PFSK-1 (cell line): ENCODE measurements at regions not wholly inside any gene's neighbourhood (a gene's known extent, or its start where the extent isn't known, plus 50 kb on each side); places are given as distances from the start of the nearest gene placed in this dataset.

Experiments
- FOXP2 ChIP-seq: optimal IDR thresholded peaks from 2 replicates; pipeline ENCODE3; 2011; ENCODE audit warnings: borderline replicate concordance, control low read depth, inconsistent platforms; ENCODE audit not compliant: insufficient read depth; ENCODE audit errors: extremely low read length, extremely low read depth
- POLR2AphosphoS5 ChIP-seq: IDR thresholded peaks from 2 replicates; pipeline ENCODE4 v1.6.1; 2012; ENCODE audit warnings: low read depth, mild to moderate bottlenecking, control low read depth, low read length, moderate library complexity
- SIN3A ChIP-seq: IDR thresholded peaks from 2 replicates; pipeline ENCODE4 v1.6.1; 2012; ENCODE audit warnings: mild to moderate bottlenecking, low read length, moderate library complexity, borderline replicate concordance; ENCODE audit not compliant: insufficient read depth
- TAF1 ChIP-seq: IDR thresholded peaks from 2 replicates; pipeline ENCODE4 v1.6.1; 2012; ENCODE audit warnings: low read length, control low read depth, borderline replicate concordance; ENCODE audit not compliant: insufficient read depth
- TF ChIP-seq, protein P1 (sequence below), 2 experiments: IDR thresholded peaks; 2 replicates each; pipeline versions ENCODE4 v1.6.1 to v1.8.0; 2011 to 2012; ENCODE audit warnings: low read depth in 2 of 2, low read length in 2 of 2, control low read depth in 1 of 2, inconsistent platforms in 1 of 2, mild to moderate bottlenecking in 1 of 2, moderate library complexity in 1 of 2; ENCODE audit not compliant: insufficient read depth in 1 of 2

DNA sequence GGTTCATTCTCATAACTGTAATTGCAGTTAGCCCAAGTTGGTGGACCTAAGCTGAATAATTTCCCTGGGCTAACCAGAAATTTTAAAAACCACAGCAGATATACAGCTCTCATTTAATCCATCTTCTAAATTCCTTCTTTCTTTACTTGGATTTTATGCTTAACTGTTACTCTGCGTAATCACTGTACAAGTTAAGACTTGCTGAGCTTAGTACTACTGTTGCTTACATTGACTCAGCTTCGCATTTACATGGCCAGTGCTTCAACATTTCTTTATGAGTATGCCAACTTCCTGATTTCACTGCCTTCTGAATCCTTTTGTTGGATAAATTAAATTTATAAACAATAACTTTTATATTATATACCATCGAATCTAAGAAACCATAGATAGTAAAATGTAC, 147.4 kb downstream of the SLC38A4 start:
- no peak for TF ChIP-seq POLR2AphosphoS5
- TF ChIP-seq TAF1 = no peak
- no peak for TF ChIP-seq SIN3A
- TF ChIP-seq, protein P1, sequence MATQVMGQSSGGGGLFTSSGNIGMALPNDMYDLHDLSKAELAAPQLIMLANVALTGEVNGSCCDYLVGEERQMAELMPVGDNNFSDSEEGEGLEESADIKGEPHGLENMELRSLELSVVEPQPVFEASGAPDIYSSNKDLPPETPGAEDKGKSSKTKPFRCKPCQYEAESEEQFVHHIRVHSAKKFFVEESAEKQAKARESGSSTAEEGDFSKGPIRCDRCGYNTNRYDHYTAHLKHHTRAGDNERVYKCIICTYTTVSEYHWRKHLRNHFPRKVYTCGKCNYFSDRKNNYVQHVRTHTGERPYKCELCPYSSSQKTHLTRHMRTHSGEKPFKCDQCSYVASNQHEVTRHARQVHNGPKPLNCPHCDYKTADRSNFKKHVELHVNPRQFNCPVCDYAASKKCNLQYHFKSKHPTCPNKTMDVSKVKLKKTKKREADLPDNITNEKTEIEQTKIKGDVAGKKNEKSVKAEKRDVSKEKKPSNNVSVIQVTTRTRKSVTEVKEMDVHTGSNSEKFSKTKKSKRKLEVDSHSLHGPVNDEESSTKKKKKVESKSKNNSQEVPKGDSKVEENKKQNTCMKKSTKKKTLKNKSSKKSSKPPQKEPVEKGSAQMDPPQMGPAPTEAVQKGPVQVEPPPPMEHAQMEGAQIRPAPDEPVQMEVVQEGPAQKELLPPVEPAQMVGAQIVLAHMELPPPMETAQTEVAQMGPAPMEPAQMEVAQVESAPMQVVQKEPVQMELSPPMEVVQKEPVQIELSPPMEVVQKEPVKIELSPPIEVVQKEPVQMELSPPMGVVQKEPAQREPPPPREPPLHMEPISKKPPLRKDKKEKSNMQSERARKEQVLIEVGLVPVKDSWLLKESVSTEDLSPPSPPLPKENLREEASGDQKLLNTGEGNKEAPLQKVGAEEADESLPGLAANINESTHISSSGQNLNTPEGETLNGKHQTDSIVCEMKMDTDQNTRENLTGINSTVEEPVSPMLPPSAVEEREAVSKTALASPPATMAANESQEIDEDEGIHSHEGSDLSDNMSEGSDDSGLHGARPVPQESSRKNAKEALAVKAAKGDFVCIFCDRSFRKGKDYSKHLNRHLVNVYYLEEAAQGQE (IDR thresholded peaks at IDR 0.05; ENCODE audit: insufficient read depth in 1 of 2, low read depth in 2 of 2, low read length in 2 of 2) = no peak
- no peak for TF ChIP-seq FOXP2
